ENCODE measurements at regions not wholly inside any gene's neighbourhood (a gene's known extent, or its start where the extent isn't known, plus 50 kb on each side); places are given as distances from the start of the nearest gene placed in this dataset.

GRCh38 chr7:145219461-145219860, 383.6 kb upstream of the TPK1 start:
- ChIA-PET CTCF (no interaction called here), POLR2A (ENCODE audit: unreplicated experiment) (no interaction called here)
- Histone ChIP-seq H2AK5ac (ENCODE audit: low read depth, low read length) (no peak overlapping the region), H3K14ac (replicated peaks; ENCODE audit: low read depth, low read length) (no peak overlapping the region), H2BK15ac (ENCODE audit: low read depth, low read length) (no peak overlapping the region), H3K23ac (ENCODE audit: low read depth, low read length) (no peak overlapping the region), H3K4ac (ENCODE audit: low read depth, low read length) (no peak overlapping the region), H4K8ac (ENCODE audit: low read depth in 2 of 2, low read length in 2 of 2) (no peak overlapping the region), H3K4me3 (ENCODE audit: insufficient read depth, low read depth, low read length) (no peak overlapping the region), H3K79me1 (ENCODE audit: low read depth in 1 of 2, low read length in 2 of 2) (no peaks in the 10 kb centered on the region), H3K4me1 (ENCODE audit: control insufficient read depth, insufficient read depth, low read length) (no peaks in the 10 kb centered on the region), H4K20me1 (ENCODE audit: insufficient read depth, low read length) (no peaks in the 10 kb centered on the region), H3K27me3 (ENCODE audit: control insufficient read depth, insufficient read depth, low read length) (no peaks in the 10 kb centered on the region), H2BK20ac (ENCODE audit: low read depth, low read length) (no peak overlapping the region), H4K5ac (ENCODE audit: low read depth, low read length) (no peak overlapping the region), H3K9me1 (ENCODE audit: insufficient read depth, low read length) (no peaks in the 10 kb centered on the region), H3K18ac (ENCODE audit: low read depth, low read length) (no peak overlapping the region), H2AFZ (replicated peaks; ENCODE audit: low read length, poor library complexity) (no peak overlapping the region), H2AK9ac (replicated peaks; ENCODE audit: low read depth, low read length, poor library complexity) (no peak overlapping the region), H2BK120ac (ENCODE audit: low read depth, low read length) (no peak overlapping the region), H4K91ac (ENCODE audit: insufficient read depth, low read depth, low read length) (no peak overlapping the region), H3K4me2 (ENCODE audit: low read depth, low read length) (no peak overlapping the region), H3K9ac (ENCODE audit: low read depth, low read length) (no peak overlapping the region), H3K56ac (ENCODE audit: extremely low read depth, insufficient read depth, low read length) (no peak overlapping the region), H2BK5ac (ENCODE audit: low read depth, low read length, poor library complexity, severe bottlenecking) (no peak overlapping the region), H3K36me3 (ENCODE audit: control insufficient read depth, insufficient read depth, low read length) (no peaks in the 10 kb centered on the region), H3K9me3 (ENCODE audit: control insufficient read depth, insufficient read depth, low read length) (peaks cover 10% of the 10 kb centered on the region), H3K27ac (ENCODE audit: insufficient read depth, low read length) (no peak overlapping the region)
- no TSS peak for BruUV-seq (replicated peaks)
- dilution Hi-C loops (cut with HindIII; ENCODE audit: low sequenced_read_pairs, unreplicated experiment) (no loop called here), intact Hi-C loops (cut with micrococcal nuclease) (no loop called here), in situ Hi-C loops (cut with MboI; ENCODE audit: low sequenced_read_pairs) (no loop called here)
- TF ChIP-seq SMC3 (IDR thresholded peaks at IDR 0.05; ENCODE audit: low read depth, low read length): no peak
- TF ChIP-seq CHD1 (IDR thresholded peaks at IDR 0.05; ENCODE audit: low read depth, low read length): no peak
- TF ChIP-seq CEBPB (IDR thresholded peaks at IDR 0.05; ENCODE audit: low read depth, low read length): no peak
- no peak for TF ChIP-seq RAD21 (IDR thresholded peaks at IDR 0.05; ENCODE audit: low read length)
- TF ChIP-seq MXI1 (IDR thresholded peaks at IDR 0.05; ENCODE audit: borderline replicate concordance, low read depth, low read length): no peak
- no peak for TF ChIP-seq BHLHE40 (IDR thresholded peaks at IDR 0.05; ENCODE audit: low read depth, low read length)
- ATAC-seq (ENCODE audit: low read depth) (no peak), DNase-seq (no peak)
- 0% methylated on average over 1 of the region's 4 CpGs; no CpG with 5 or more reads in 1 of the 2 experiments for WGBS, 2 experiments (ENCODE audit: extremely low coverage in 2 of 2, insufficient read length in 1 of 2)

Measured in IMR-90 (cell line).